Head of caudate nucleus (tissue), 42 donors: ENCODE measurements at regions not wholly inside any gene's neighbourhood (a gene's known extent, or its start where the extent isn't known, plus 50 kb on each side); places are given as distances from the start of the nearest gene placed in this dataset.
"Not testable (repeated sequence)": the region's sequence is repeated elsewhere in the genome, so short reads cannot be mapped to it uniquely, and the experiment has no call there.

ENCODE experiments used
- DNase-seq, 42 donors: peaks; one replicate each; pipeline versions ENCODE4 v3.0.0 to v3.0.0-alpha.2; 2020 to 2021; ENCODE audit warnings: mixed read lengths in 7 of 42
- intact Hi-C: fragments of 100-400 bp; cut with DNase I; formaldehyde crosslinking; loops from one replicate; pipeline ENCODE4 v1.15.0; 2022

- DNase-seq, result no peak
- intact Hi-C loops, result no loop called here
Measured at GRCh38 chr11:28836285-28837081, 728.3 kb downstream of the METTL15 start.

- no peak for DNase-seq
- intact Hi-C loops, result no loop called here
Measured at GRCh38 chr11:28835790-28836189, 727.6 kb downstream of the METTL15 start.

GRCh38 chr11:28835317-28835716 lies 727.1 kb downstream of the METTL15 start:
- no peak for DNase-seq
- intact Hi-C loops, result no loop called here

- DNase-seq, result no peak
- intact Hi-C loops, result no loop called here
Measured at GRCh38 chr11:28834877-28835276, 726.7 kb downstream of the METTL15 start.

GRCh38 chr11:28833670-28834069 lies 725.5 kb downstream of the METTL15 start:
- DNase-seq, result no peak
- intact Hi-C loops, result no loop called here

- DNase-seq, result no peak
Measured at GRCh38 chr11:28833169-28833568, 725.0 kb downstream of the METTL15 start.

GRCh38 chr11:28826807-28827206 lies 718.6 kb downstream of the METTL15 start:
- intact Hi-C loops, result loop anchor here (10.0 kb wide), 1 partner anchor 58 kb away; no protein-coding TSS in a partner anchor
- DNase-seq, result no peak

More at GRCh38 chr11:28833169-28833568, 725.0 kb downstream of the METTL15 start:
- intact Hi-C loops, result no loop called here

GRCh38 chr11:28822576-28822975 lies 714.4 kb downstream of the METTL15 start:
- intact Hi-C loops, result loop anchor here (10.0 kb wide), 1 partner anchor 62 kb away; no protein-coding TSS in a partner anchor
- no peak for DNase-seq

GRCh38 chr11:28820296-28820989 lies 712.3 kb downstream of the METTL15 start:
- intact Hi-C loops, result loop anchor here (10.0 kb wide), 1 partner anchor 64 kb away; no protein-coding TSS in a partner anchor
- DNase-seq, result no peak

- no peak for DNase-seq
- intact Hi-C loops, result loop anchor here (10.0 kb wide), 2 partner anchors 45 to 65 kb away; no protein-coding TSS in a partner anchor
Measured at GRCh38 chr11:28819741-28820140, 711.6 kb downstream of the METTL15 start.

GRCh38 chr11:28815110-28815509 lies 706.9 kb downstream of the METTL15 start:
- intact Hi-C loops, result loop anchor here (10.0 kb wide), 1 partner anchor 50 kb away; no protein-coding TSS in a partner anchor
- no peak for DNase-seq

- intact Hi-C loops, result no loop called here
- DNase-seq, result no peak
Measured at GRCh38 chr11:28808771-28809170, 700.6 kb downstream of the METTL15 start.

GRCh38 chr11:28799316-28799715 lies 691.1 kb downstream of the METTL15 start:
- intact Hi-C loops, result no loop called here
- DNase-seq, result no peak

GRCh38 chr11:28798286-28798685 lies 690.1 kb downstream of the METTL15 start:
- intact Hi-C loops, result no loop called here

GRCh38 chr11:28797536-28797935 lies 689.3 kb downstream of the METTL15 start:
- DNase-seq, result no peak
- intact Hi-C loops, result no loop called here

More at GRCh38 chr11:28798286-28798685, 690.1 kb downstream of the METTL15 start:
- DNase-seq, result no peak

- no peak for DNase-seq
- intact Hi-C loops, result no loop called here
Measured at GRCh38 chr11:28794405-28794804, 686.2 kb downstream of the METTL15 start.

GRCh38 chr11:28793282-28793738 lies 685.1 kb downstream of the METTL15 start:
- intact Hi-C loops, result no loop called here
- no peak for DNase-seq

- DNase-seq, result no peak
- intact Hi-C loops, result no loop called here
Measured at GRCh38 chr11:28792856-28793255, 684.7 kb downstream of the METTL15 start.

- DNase-seq, intact Hi-C loops: not testable (repeated sequence)
Measured at GRCh38 chr11:28787897-28788296, 679.7 kb downstream of the METTL15 start.

- intact Hi-C loops, result no loop called here
- DNase-seq, result no peak
Measured at GRCh38 chr11:28777126-28777525, 668.9 kb downstream of the METTL15 start.
